Prostate gland (tissue), 1 donor: ENCODE measurements at regions not wholly inside any gene's neighbourhood (a gene's known extent, or its start where the extent isn't known, plus 50 kb on each side); places are given as distances from the start of the nearest gene placed in this dataset.

Experiments used
- POLR2A ChIP-seq: fragments of 450-650 bp; IDR thresholded peaks from one replicate; pipeline ENCODE4 v1.6.1; 2016; ENCODE audit warnings: antibody characterized with exemption, mild to moderate bottlenecking
- POLR2AphosphoS5 ChIP-seq: sonication (generic); formaldehyde crosslinking; IDR thresholded peaks from one replicate; pipeline ENCODE4 v1.6.1; 2017; ENCODE audit warnings: antibody characterized with exemption

DNA sequence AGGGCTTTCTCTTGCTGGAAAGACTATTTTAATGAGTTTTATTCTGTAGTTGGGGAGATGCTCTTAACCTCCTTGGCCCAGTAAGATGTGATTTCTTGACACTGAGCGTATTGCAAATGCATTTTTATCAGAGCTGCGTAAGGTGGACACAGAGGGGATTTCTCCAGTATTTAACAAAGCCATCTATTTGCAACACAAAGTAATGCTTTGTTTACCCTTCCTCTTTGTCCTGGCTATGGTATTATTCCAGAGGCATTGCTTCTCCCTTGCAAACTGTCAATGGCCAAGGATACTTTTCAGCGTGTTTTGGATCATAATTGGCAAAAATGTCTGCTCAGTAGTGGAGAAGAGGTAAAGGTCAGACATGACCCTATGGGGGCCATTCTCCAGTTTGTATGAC, 90.8 kb upstream of the PIK3C3 start:
- no peak for TF ChIP-seq POLR2AphosphoS5
- no peak for TF ChIP-seq POLR2A
